Tibial nerve (tissue), 4 donors: ENCODE measurements at regions not wholly inside any gene's neighbourhood (a gene's known extent, or its start where the extent isn't known, plus 50 kb on each side); places are given as distances from the start of the nearest gene placed in this dataset.

Source experiments
- CTCF ChIP-seq, 5 experiments: fragments of 200-600 bp in 3 of 5; fragments of 450-650 bp in 2 of 5; sonication (generic) in 3 of 5; IDR thresholded peaks; one replicate each; pipeline ENCODE4 v1.5.1; 2016 to 2019; ENCODE audit warnings: antibody characterized with exemption in 5 of 5, mild to moderate bottlenecking in 3 of 5, moderate library complexity in 2 of 5
- EP300 ChIP-seq, 2 donors: sonication (generic); formaldehyde crosslinking; IDR thresholded peaks; one replicate each; pipeline ENCODE4 v1.6.1; 2017; ENCODE audit warnings: antibody characterized with exemption in 2 of 2, mild to moderate bottlenecking in 1 of 2
- POLR2A ChIP-seq, 2 donors: fragments of 450-650 bp; IDR thresholded peaks; one replicate each; pipeline ENCODE4 v1.6.1; 2017; ENCODE audit warnings: antibody characterized with exemption in 2 of 2, mild to moderate bottlenecking in 2 of 2, moderate library complexity in 2 of 2

DNA sequence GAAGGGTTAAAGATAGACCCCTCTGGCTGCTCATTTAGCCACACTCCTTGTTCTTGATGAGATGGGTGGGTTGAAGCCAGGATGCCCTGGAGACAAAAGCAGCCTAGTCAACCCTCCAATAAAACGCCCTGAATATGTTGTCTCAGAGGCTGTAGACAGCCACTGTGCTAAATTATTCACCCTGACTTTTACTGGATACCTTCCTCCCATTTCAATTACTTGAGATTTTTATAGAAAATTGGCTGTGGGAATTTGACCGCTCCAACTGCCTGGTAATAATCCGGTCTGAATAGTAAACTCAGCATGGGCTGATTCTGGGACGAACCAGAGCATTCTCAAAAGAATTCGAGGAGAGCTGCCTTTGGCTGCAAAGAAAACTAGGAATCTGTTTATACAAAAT is 104.2 kb downstream of the SNX18 start:
- TF ChIP-seq CTCF (IDR thresholded peaks at IDR 0.05): no peak
- TF ChIP-seq POLR2A (IDR thresholded peaks at IDR 0.05): no peak
- no peak for TF ChIP-seq EP300 (IDR thresholded peaks at IDR 0.05)
